AG04450 (cell line): ENCODE measurements at regions not wholly inside any gene's neighbourhood (a gene's known extent, or its start where the extent isn't known, plus 50 kb on each side); places are given as distances from the start of the nearest gene placed in this dataset.
A peak's percentile ranks its signal among the peaks of the same experiment; 100 is the strongest.

Experiments used
- CTCF ChIA-PET: fragments of 300-600, 350-600 bp; formaldehyde crosslinking; extraction: SDS; loops from one replicate; lab custom pipeline; 2022; ENCODE audit warnings: antibody characterized with exemption, inconsistent platforms; lab: Charles Lee
- POLR2A ChIA-PET: fragments of 350-600 bp; formaldehyde crosslinking; extraction: SDS; loops from one replicate; lab custom pipeline; 2021; ENCODE audit warnings: antibody characterized with exemption, inconsistent platforms; lab: Yijun Ruan, JAX
- DNase-seq: peaks from one replicate; pipeline ENCODE4 v3.0.0-alpha.2; 2011; ENCODE audit warnings: low read depth, low spot score
- H3K27ac ChIP-seq: one replicate; pipeline ENCODE4 v1.5.1; 2012; ENCODE audit warnings: low read depth, low read length, control low read depth
- H3K27me3 ChIP-seq: one replicate; pipeline ENCODE4 v1.6.0; 2012; ENCODE audit warnings: low read length; ENCODE audit not compliant: control insufficient read depth, insufficient read depth
- H3K4me3 ChIP-seq: 2 replicates; pipeline ENCODE4 v1.5.1; 2011; ENCODE audit warnings: mild to moderate bottlenecking, low read depth, low read length, control low read depth
- H3K9me3 ChIP-seq: 2 replicates; pipeline ENCODE4 v1.5.1; 2012; ENCODE audit warnings: low read length; ENCODE audit not compliant: control insufficient read depth, insufficient read depth
- CTCF ChIP-seq: IDR thresholded peaks from 2 replicates; pipeline ENCODE4 v1.5.1; 2011; ENCODE audit warnings: low read depth, low read length, control low read depth, inconsistent platforms

- ChIA-PET POLR2A (no interaction called here), CTCF (no interaction called here)
Observed at GRCh38 chr11:103703437-103703836, 333.0 kb upstream of the DDI1 start.

DNA sequence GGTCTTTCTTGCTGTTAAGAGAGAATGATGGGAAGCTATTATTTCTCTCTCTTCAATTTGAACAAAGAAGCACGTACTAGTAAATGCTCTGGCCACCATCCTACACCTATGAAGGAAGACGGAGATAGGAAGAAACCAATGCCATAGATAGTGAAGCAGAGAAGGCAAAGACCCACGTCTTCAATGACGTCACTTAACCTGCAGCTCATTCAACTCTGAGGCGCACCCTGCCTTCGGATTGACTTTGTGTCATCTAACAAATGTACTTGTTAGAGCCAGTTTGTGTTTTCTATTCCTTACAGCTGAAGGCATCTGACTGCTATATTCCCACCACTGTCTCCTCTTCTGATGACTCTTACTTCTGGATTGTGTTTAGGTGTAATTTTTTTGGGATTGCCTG lies 332.5 kb upstream of the DDI1 start:
- no peak for TF ChIP-seq CTCF
- H3K9me3 ChIP-seq = no peaks in the 10 kb centered on the region
- CTCF ChIA-PET = no interaction called here
- H3K27ac ChIP-seq = no peak overlapping the region
- H3K4me3 ChIP-seq = no peak overlapping the region
- DNase-seq = no peak
- POLR2A ChIA-PET = no interaction called here
- no peaks in the 10 kb centered on the region for H3K27me3 ChIP-seq

More at GRCh38 chr11:103703437-103703836, 333.0 kb upstream of the DDI1 start:
- no peak overlapping the region for H3K27ac ChIP-seq
- TF ChIP-seq CTCF = no peak
- no peak for DNase-seq
- no peaks in the 10 kb centered on the region for H3K27me3 ChIP-seq
- H3K4me3 ChIP-seq = no peak overlapping the region
- H3K9me3 ChIP-seq = no peaks in the 10 kb centered on the region

DNA sequence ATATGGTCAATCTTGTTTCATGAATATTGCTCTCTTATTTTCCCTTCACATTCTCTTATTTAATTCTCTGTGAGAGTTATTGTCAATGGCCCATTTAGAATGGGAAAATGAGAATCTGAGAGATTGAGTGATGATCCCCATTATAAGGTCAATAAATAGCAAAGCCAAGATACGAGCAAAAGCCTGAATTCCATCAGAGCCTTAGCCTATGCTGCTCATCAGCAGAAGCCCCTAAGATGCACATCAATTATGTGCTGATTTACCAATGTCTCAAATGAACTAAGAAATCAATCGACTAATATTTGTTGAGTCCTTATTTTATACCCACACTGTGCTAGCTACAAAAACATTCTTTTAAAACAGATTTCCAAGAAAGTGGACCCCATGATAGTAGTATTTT lies 330.8 kb upstream of the DDI1 start:
- no peak overlapping the region for H3K27ac ChIP-seq
- CTCF ChIA-PET = no interaction called here
- POLR2A ChIA-PET = no interaction called here
- H3K9me3 ChIP-seq = no peaks in the 10 kb centered on the region
- no peak for DNase-seq
- H3K4me3 ChIP-seq = no peak overlapping the region
- no peaks in the 10 kb centered on the region for H3K27me3 ChIP-seq
- no peak for TF ChIP-seq CTCF

- H3K4me3 ChIP-seq = no peak overlapping the region
- DNase-seq = no peak
- ChIA-PET POLR2A (no interaction called here), CTCF (no interaction called here)
- H3K9me3 ChIP-seq = no peaks in the 10 kb centered on the region; the same call in 1 of the 2 replicates
- H3K27me3 ChIP-seq = no peaks in the 10 kb centered on the region
- no peak for TF ChIP-seq CTCF
- H3K27ac ChIP-seq = no peak overlapping the region
Observed at GRCh38 chr11:103709371-103709770, 327.1 kb upstream of the DDI1 start.

GRCh38 chr11:103714246-103714645 lies 322.2 kb upstream of the DDI1 start:
- ChIA-PET POLR2A (no interaction called here), CTCF (no interaction called here)
- H3K4me3 ChIP-seq = no peak overlapping the region
- H3K27me3 ChIP-seq = no peaks in the 10 kb centered on the region
- peak; percentile 18 for DNase-seq
- H3K27ac ChIP-seq = no peak overlapping the region
- no peaks in the 10 kb centered on the region; the same call in 1 of the 2 replicates for H3K9me3 ChIP-seq
- no peak for TF ChIP-seq CTCF
